GM23338 (cell line): ENCODE measurements at regions not wholly inside any gene's neighbourhood (a gene's known extent, or its start where the extent isn't known, plus 50 kb on each side); places are given as distances from the start of the nearest gene placed in this dataset.

Experiments used
- EZH2 ChIP-seq: fragments of 200-600 bp; sonication (generic); IDR thresholded peaks from one replicate; pipeline ENCODE4 v1.8.0; 2017; ENCODE audit warnings: antibody characterized with exemption, mild to moderate bottlenecking, low read depth; ENCODE audit not compliant: unreplicated experiment
- EZH2phosphoT487 ChIP-seq: fragments of 200-600 bp; sonication (generic); IDR thresholded peaks from one replicate; pipeline ENCODE4 v1.8.1; 2018; ENCODE audit warnings: antibody characterized with exemption; ENCODE audit not compliant: unreplicated experiment
- STAT1 ChIP-seq: IDR thresholded peaks from one replicate; pipeline ENCODE4 v1.6.1; 2016; ENCODE audit warnings: antibody characterized with exemption; ENCODE audit not compliant: unreplicated experiment
- TF ChIP-seq, protein P1 (sequence below): fragments of 250-450 bp; sonication (Bioruptor Pico); IDR thresholded peaks from 2 replicates; pipeline ENCODE4 v1.5.0; 2020; ENCODE audit warnings: mild to moderate bottlenecking, moderate library complexity
- TF ChIP-seq, protein P2 (sequence below): IDR thresholded peaks from one replicate; pipeline ENCODE4 v1.6.1; 2018; ENCODE audit warnings: antibody characterized with exemption; ENCODE audit not compliant: unreplicated experiment
- TF ChIP-seq, protein P3 (sequence below), 2 experiments: fragments of 200-600 bp in 1 of 2; sonication (generic) in 1 of 2; conservative IDR thresholded peaks; 2 replicates each; pipeline versions ENCODE4 v1.5.1 to v1.6.1; 2016 to 2017; ENCODE audit warnings: antibody characterized with exemption in 2 of 2, low read depth in 2 of 2, mild to moderate bottlenecking in 2 of 2, moderate library complexity in 1 of 2

DNA sequence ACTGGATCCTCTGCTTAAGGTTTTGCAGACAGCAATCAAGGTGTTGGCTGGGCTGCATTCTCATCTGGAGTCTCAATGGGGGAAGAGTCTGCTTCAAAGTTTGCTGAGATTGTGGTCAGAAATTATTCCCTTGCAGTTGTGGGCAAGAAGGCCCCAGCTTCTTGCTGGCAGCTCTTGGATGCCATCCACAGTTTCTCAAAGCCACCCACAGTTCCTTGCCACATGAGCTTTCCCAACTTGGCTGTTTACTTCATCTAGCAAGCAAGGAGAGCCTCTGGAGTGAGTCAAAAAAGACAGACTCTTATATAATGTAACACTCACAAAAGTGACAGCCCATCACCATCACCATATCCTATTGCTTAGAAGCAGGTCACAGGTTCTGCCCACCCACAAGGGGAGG is 62.1 kb upstream of the ABHD2 start (continued):
- TF ChIP-seq, protein P1, sequence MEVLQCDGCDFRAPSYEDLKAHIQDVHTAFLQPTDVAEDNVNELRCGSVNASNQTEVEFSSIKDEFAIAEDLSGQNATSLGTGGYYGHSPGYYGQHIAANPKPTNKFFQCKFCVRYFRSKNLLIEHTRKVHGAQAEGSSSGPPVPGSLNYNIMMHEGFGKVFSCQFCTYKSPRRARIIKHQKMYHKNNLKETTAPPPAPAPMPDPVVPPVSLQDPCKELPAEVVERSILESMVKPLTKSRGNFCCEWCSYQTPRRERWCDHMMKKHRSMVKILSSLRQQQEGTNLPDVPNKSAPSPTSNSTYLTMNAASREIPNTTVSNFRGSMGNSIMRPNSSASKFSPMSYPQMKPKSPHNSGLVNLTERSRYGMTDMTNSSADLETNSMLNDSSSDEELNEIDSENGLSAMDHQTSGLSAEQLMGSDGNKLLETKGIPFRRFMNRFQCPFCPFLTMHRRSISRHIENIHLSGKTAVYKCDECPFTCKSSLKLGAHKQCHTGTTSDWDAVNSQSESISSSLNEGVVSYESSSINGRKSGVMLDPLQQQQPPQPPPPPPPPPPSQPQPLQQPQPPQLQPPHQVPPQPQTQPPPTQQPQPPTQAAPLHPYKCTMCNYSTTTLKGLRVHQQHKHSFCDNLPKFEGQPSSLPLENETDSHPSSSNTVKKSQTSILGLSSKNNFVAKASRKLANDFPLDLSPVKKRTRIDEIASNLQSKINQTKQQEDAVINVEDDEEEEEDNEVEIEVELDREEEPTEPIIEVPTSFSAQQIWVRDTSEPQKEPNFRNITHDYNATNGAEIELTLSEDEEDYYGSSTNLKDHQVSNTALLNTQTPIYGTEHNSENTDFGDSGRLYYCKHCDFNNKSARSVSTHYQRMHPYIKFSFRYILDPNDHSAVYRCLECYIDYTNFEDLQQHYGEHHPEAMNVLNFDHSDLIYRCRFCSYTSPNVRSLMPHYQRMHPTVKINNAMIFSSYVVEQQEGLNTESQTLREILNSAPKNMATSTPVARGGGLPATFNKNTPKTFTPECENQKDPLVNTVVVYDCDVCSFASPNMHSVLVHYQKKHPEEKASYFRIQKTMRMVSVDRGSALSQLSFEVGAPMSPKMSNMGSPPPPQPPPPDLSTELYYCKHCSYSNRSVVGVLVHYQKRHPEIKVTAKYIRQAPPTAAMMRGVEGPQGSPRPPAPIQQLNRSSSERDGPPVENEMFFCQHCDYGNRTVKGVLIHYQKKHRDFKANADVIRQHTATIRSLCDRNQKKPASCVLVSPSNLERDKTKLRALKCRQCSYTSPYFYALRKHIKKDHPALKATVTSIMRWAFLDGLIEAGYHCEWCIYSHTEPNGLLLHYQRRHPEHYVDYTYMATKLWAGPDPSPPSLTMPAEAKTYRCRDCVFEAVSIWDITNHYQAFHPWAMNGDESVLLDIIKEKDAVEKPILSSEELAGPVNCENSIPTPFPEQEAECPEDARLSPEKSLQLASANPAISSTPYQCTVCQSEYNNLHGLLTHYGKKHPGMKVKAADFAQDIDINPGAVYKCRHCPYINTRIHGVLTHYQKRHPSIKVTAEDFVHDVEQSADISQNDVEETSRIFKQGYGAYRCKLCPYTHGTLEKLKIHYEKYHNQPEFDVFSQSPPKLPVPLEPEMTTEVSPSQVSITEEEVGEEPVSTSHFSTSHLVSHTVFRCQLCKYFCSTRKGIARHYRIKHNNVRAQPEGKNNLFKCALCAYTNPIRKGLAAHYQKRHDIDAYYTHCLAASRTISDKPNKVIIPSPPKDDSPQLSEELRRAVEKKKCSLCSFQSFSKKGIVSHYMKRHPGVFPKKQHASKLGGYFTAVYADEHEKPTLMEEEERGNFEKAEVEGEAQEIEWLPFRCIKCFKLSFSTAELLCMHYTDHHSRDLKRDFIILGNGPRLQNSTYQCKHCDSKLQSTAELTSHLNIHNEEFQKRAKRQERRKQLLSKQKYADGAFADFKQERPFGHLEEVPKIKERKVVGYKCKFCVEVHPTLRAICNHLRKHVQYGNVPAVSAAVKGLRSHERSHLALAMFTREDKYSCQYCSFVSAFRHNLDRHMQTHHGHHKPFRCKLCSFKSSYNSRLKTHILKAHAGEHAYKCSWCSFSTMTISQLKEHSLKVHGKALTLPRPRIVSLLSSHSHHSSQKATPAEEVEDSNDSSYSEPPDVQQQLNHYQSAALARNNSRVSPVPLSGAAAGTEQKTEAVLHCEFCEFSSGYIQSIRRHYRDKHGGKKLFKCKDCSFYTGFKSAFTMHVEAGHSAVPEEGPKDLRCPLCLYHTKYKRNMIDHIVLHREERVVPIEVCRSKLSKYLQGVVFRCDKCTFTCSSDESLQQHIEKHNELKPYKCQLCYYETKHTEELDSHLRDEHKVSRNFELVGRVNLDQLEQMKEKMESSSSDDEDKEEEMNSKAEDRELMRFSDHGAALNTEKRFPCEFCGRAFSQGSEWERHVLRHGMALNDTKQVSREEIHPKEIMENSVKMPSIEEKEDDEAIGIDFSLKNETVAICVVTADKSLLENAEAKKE (CRISPR knock-in tag), result no peak
- TF ChIP-seq, protein P2, sequence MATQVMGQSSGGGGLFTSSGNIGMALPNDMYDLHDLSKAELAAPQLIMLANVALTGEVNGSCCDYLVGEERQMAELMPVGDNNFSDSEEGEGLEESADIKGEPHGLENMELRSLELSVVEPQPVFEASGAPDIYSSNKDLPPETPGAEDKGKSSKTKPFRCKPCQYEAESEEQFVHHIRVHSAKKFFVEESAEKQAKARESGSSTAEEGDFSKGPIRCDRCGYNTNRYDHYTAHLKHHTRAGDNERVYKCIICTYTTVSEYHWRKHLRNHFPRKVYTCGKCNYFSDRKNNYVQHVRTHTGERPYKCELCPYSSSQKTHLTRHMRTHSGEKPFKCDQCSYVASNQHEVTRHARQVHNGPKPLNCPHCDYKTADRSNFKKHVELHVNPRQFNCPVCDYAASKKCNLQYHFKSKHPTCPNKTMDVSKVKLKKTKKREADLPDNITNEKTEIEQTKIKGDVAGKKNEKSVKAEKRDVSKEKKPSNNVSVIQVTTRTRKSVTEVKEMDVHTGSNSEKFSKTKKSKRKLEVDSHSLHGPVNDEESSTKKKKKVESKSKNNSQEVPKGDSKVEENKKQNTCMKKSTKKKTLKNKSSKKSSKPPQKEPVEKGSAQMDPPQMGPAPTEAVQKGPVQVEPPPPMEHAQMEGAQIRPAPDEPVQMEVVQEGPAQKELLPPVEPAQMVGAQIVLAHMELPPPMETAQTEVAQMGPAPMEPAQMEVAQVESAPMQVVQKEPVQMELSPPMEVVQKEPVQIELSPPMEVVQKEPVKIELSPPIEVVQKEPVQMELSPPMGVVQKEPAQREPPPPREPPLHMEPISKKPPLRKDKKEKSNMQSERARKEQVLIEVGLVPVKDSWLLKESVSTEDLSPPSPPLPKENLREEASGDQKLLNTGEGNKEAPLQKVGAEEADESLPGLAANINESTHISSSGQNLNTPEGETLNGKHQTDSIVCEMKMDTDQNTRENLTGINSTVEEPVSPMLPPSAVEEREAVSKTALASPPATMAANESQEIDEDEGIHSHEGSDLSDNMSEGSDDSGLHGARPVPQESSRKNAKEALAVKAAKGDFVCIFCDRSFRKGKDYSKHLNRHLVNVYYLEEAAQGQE, result no peak
- TF ChIP-seq, protein P3, sequence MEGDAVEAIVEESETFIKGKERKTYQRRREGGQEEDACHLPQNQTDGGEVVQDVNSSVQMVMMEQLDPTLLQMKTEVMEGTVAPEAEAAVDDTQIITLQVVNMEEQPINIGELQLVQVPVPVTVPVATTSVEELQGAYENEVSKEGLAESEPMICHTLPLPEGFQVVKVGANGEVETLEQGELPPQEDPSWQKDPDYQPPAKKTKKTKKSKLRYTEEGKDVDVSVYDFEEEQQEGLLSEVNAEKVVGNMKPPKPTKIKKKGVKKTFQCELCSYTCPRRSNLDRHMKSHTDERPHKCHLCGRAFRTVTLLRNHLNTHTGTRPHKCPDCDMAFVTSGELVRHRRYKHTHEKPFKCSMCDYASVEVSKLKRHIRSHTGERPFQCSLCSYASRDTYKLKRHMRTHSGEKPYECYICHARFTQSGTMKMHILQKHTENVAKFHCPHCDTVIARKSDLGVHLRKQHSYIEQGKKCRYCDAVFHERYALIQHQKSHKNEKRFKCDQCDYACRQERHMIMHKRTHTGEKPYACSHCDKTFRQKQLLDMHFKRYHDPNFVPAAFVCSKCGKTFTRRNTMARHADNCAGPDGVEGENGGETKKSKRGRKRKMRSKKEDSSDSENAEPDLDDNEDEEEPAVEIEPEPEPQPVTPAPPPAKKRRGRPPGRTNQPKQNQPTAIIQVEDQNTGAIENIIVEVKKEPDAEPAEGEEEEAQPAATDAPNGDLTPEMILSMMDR (conservative IDR thresholded peaks at IDR 0.05; ENCODE audit: low read depth in 2 of 2), result no peak
- TF ChIP-seq STAT1 (no peak), EZH2phosphoT487 (no peak), EZH2 (no peak)
